Heart left ventricle (tissue), 16 donors: ENCODE measurements at regions not wholly inside any gene's neighbourhood (a gene's known extent, or its start where the extent isn't known, plus 50 kb on each side); places are given as distances from the start of the nearest gene placed in this dataset.

Experiments
- ATAC-seq, 4 donors: fragments of 200-7000 bp; cut with Tn5 transposase; one replicate each; pipeline ENCODE4 v1.9.1; 2020 to 2022; ENCODE audit warnings: moderate library complexity in 4 of 4, mild to moderate bottlenecking in 3 of 4, moderate number of reproducible peaks in 1 of 4
- DNase-seq, 5 donors: peaks; one replicate each; pipeline ENCODE4 v3.0.0-alpha.2; 2020
- H3K27ac ChIP-seq, 12 donors: fragments of 200-600 bp; sonication (generic) in 4 of 12; one replicate each; pipeline versions ENCODE4 v1.5.0 to v1.8.0; 2016 to 2022; ENCODE audit warnings: mild to moderate bottlenecking in 2 of 12
- H3K27me3 ChIP-seq, 9 donors: fragments of 200-600 bp; sonication (generic) in 2 of 9; one replicate each; pipeline versions ENCODE4 v1.5.1 to v1.8.0; 2016 to 2022; ENCODE audit warnings: mild to moderate bottlenecking in 3 of 9
- H3K36me3 ChIP-seq, 9 donors: fragments of 200-600 bp; sonication (generic) in 2 of 9; one replicate each; pipeline versions ENCODE4 v1.5.0 to v1.8.0; 2018 to 2022; ENCODE audit warnings: mild to moderate bottlenecking in 2 of 9
- H3K4me1 ChIP-seq, 12 donors: fragments of 200-600 bp; sonication (generic) in 4 of 12; one replicate each; pipeline versions ENCODE4 v1.5.0 to v1.8.0; 2016 to 2022; ENCODE audit warnings: mild to moderate bottlenecking in 3 of 12
- H3K4me3 ChIP-seq, 12 donors: fragments of 200-600 bp; sonication (generic) in 4 of 12; one replicate each; pipeline versions ENCODE4 v1.5.0 to v1.8.0; 2017 to 2022; ENCODE audit warnings: mild to moderate bottlenecking in 9 of 12, moderate library complexity in 4 of 12
- H3K9me3 ChIP-seq, 12 donors: fragments of 200-600 bp; sonication (generic) in 4 of 12; one replicate each; pipeline versions ENCODE4 v1.5.0 to v1.8.0; 2016 to 2022; ENCODE audit warnings: mild to moderate bottlenecking in 1 of 12
- POLR2A ChIP-seq, 2 donors: fragments of 450-650 bp; IDR thresholded peaks; one replicate each; pipeline ENCODE4 v1.6.1; 2017; ENCODE audit warnings: antibody characterized with exemption in 2 of 2, mild to moderate bottlenecking in 2 of 2, moderate library complexity in 2 of 2
- WGBS, 4 donors: extraction: QIAGEN DNeasy Blood & Tissue Kit in 2 of 4; methylation state at CpG; one replicate each; pipeline versions ENCODE4 v1.1.5 to v1.1.7; 2013 to 2018; 5-methylcytosine and 5-hydroxymethylcytosine counted together
- intact Hi-C, 10 donors: fragments of 100-400 bp; cut with DNase I; formaldehyde crosslinking; loops; one replicate each; pipeline versions ENCODE4 v1.11.1 to v1.14.2; 2022
- TF ChIP-seq, protein P1 (sequence below), 12 donors: fragments of 200-600 bp; sonication (generic) in 4 of 12; IDR thresholded peaks; one replicate each; pipeline versions ENCODE4 v1.5.0 to v1.8.0; 2018 to 2022; ENCODE audit warnings: antibody characterized with exemption in 12 of 12, mild to moderate bottlenecking in 5 of 12
- donor health status: ischemic (EF 13 %, LVEDD 7.1; RV severe dilation, severe dysfunction).
- donor health status: healthy with polysubstance abuse.
- donor health status: DM: no; HTN: yes; CAD: no.
- donor health status: DM: no; HTN: no; CAD: no.
- donor health status: ischemic (EF 25% LVEDD 6.9; RV normal size, moderate dysfunction).
- donor health status: ischemic (EF 25% LVEDD 5.7; RV mildly dilated, moderate dysfunction).
- donor health status: healthy.
- donor health status: DM: yes; HTN: yes; CAD: no.
- donor health status: ischemic (EF 35%, LVEDD 5.7; RV mildly dilated, moderate dysfunction).
- donor health status: nonischemic (EF 11% LVEDD 7.7; RV severe dilation, severe dysfunction).
- donor health status: DM: yes; HTN: yes; CAD: no.
- donor health status: PGD.
- donor health status: ischemic (EF 29% LVEDD 5.4; RV normal size, mild dysfunction).
- donor health status: nonischemic (EF 23%, LVEDD 6.1; RV moderate dilation, normal function).

DNA sequence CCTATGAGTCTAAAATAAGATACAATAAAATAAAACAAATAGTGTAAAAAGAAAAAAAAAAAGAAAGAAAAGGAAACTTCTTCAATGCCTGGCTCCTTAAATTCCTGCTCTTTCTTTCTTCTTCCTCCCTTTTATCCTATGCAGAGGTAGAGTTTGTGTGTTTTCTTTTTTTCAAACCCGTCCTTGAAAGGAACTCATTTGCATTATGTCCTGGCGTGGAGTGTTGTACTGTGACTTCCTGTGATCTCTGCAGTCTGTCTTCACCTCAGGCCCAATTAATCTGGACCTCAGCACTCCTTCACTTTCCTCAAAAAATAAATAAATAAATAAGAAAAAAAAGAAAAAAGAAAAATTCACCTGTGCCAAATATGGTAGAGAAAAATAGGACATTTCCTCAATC is 541.9 kb upstream of the SPTLC3 start:
- Histone ChIP-seq H3K27me3 (no peaks in the 10 kb centered on the region), H3K27ac (no peak overlapping the region), H3K9me3 (peaks cover 0 to 11% (median 0%) of the 10 kb centered on the region in 12 donors), H3K4me3 (no peak overlapping the region), H3K36me3 (no peaks in the 10 kb centered on the region), H3K4me1 (no peaks in the 10 kb centered on the region)
- WGBS, 4 donors: 45 to 67% (median 59%) methylated on average over 2 of the region's 2 CpGs
- DNase-seq: no peak
- intact Hi-C loops: no loop called here
- ATAC-seq: no peak
- no peak for TF ChIP-seq POLR2A (IDR thresholded peaks at IDR 0.05)
- TF ChIP-seq, protein P1, sequence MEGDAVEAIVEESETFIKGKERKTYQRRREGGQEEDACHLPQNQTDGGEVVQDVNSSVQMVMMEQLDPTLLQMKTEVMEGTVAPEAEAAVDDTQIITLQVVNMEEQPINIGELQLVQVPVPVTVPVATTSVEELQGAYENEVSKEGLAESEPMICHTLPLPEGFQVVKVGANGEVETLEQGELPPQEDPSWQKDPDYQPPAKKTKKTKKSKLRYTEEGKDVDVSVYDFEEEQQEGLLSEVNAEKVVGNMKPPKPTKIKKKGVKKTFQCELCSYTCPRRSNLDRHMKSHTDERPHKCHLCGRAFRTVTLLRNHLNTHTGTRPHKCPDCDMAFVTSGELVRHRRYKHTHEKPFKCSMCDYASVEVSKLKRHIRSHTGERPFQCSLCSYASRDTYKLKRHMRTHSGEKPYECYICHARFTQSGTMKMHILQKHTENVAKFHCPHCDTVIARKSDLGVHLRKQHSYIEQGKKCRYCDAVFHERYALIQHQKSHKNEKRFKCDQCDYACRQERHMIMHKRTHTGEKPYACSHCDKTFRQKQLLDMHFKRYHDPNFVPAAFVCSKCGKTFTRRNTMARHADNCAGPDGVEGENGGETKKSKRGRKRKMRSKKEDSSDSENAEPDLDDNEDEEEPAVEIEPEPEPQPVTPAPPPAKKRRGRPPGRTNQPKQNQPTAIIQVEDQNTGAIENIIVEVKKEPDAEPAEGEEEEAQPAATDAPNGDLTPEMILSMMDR (IDR thresholded peaks at IDR 0.05): no peak

DNA sequence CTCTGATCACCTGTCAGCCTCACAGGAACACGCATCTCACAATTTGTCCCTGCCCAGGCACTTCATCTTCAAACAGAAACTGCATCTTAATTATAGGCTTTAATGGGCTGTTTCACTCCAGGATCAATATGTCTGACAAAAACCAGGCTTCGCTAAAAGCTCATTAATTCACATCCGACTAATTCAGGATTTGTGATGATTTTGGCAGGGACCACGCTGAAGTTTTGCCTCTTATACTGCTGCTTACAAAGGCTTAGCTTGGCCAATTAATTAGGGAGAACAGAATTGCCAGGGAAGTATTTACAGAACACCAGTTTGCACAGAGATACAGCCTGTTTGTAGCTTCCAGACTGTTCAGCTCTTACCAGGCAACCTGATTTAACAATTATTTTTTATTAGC is 541.0 kb upstream of the SPTLC3 start:
- no peak for TF ChIP-seq POLR2A (IDR thresholded peaks at IDR 0.05)
- TF ChIP-seq, protein P1 (IDR thresholded peaks at IDR 0.05): no peak
- ATAC-seq (no peak), DNase-seq (no peak)
- Histone ChIP-seq H3K9me3 (peaks cover 0 to 11% (median 0%) of the 10 kb centered on the region in 12 donors), H3K36me3 (no peaks in the 10 kb centered on the region), H3K4me1 (no peaks in the 10 kb centered on the region), H3K4me3 (no peak overlapping the region), H3K27me3 (no peaks in the 10 kb centered on the region), H3K27ac (no peak overlapping the region)
- intact Hi-C loops: no loop called here
- 82 to 89% (median 86%) methylated on average over 4 of the region's 4 CpGs for WGBS, 4 donors

DNA sequence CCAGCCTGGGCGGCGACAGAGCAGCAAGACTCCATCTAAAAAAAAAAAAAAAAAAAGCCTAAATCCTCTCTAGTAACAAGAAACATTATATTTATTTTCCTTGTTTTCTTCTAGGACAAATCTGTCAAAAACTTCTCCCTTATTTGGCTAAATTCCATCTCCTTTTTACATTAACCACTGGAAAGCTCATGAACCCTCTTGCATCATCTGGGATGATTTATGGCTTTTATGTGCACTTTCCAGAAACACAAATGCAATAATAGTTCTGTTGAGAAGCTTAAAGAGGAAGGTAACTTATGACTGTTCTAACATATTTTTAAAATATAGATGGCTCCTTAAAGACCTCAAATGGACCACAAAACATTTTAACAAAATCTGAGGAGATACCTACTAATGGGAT is 526.1 kb upstream of the SPTLC3 start:
- no peaks in the 10 kb centered on the region for H3K4me1 ChIP-seq
- no peak for TF ChIP-seq POLR2A (IDR thresholded peaks at IDR 0.05)
- TF ChIP-seq, protein P1 (IDR thresholded peaks at IDR 0.05): no peak
- 92 to 96% (median 95%) methylated on average over 2 of the region's 2 CpGs for WGBS, 4 donors
- ATAC-seq (no peak), DNase-seq (no peak)
- H3K36me3 ChIP-seq: no peaks in the 10 kb centered on the region
- intact Hi-C loops: no loop called here
- no peak overlapping the region for H3K27ac ChIP-seq
- no peak overlapping the region for H3K4me3 ChIP-seq
- peaks cover 0 to 4% (median 0%) of the 10 kb centered on the region in 12 donors for H3K9me3 ChIP-seq
- no peaks in the 10 kb centered on the region for H3K27me3 ChIP-seq

DNA sequence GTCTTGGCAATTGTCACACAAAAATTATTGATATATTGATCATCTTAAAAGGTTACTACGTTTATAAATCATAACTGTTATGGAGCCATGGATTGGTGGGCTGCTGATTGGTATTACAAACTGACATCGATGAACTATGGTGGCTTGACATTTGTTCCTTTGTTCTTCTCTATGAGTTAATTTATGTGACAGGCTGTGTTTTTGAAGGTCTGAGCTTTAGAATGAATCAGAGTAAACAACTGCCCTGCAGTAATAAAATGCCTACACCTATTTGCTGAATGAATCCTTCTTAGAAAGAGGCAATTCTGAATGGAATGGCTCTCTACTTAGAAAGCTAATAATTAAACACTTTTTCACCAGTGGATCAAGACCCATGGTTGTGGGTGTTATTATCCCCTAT is 506.3 kb upstream of the SPTLC3 start:
- Histone ChIP-seq H3K4me1 (no peaks in the 10 kb centered on the region), H3K4me3 (no peak overlapping the region), H3K9me3 (no peaks in the 10 kb centered on the region), H3K27ac (no peak overlapping the region), H3K36me3 (no peaks in the 10 kb centered on the region), H3K27me3 (no peaks in the 10 kb centered on the region)
- TF ChIP-seq, protein P1 (IDR thresholded peaks at IDR 0.05): no peak
- no peak for TF ChIP-seq POLR2A (IDR thresholded peaks at IDR 0.05)
- ATAC-seq (no peak), DNase-seq (no peak)
- intact Hi-C loops: no loop called here
- 71 to 77% (median 76%) methylated on average over 2 of the region's 2 CpGs for WGBS, 4 donors
